DND-41 (cell line): ENCODE measurements at regions not wholly inside any gene's neighbourhood (a gene's known extent, or its start where the extent isn't known, plus 50 kb on each side); places are given as distances from the start of the nearest gene placed in this dataset.

Source experiments
- ATAC-seq: fragments of 200-7000 bp; cut with Tn5 transposase; 3 replicates; pipeline ENCODE4 v1.9.1; 2021; ENCODE audit warnings: low read depth; ENCODE audit not compliant: insufficient read depth
- DNase-seq: peaks from one replicate; pipeline ENCODE4 v3.0.0-alpha.2; 2020
- H2AFZ ChIP-seq: 2 replicates; pipeline ENCODE4 v1.6.0; 2012; ENCODE audit warnings: low read depth, low read length
- H3K27ac ChIP-seq: 2 replicates; pipeline ENCODE4 v1.5.1; 2012; ENCODE audit warnings: low read length, inconsistent platforms
- H3K27me3 ChIP-seq: fragments of 200-600 bp; sonication (generic); 2 replicates; pipeline ENCODE4 v1.6.0; 2012; ENCODE audit warnings: low read length, mild to moderate bottlenecking, inconsistent platforms; ENCODE audit not compliant: insufficient read depth, poor library complexity
- H3K36me3 ChIP-seq: 2 replicates; pipeline ENCODE4 v1.5.1; 2012; ENCODE audit warnings: low read length, inconsistent platforms; ENCODE audit not compliant: insufficient read depth
- H3K4me1 ChIP-seq: 2 replicates; pipeline ENCODE4 v1.5.1; 2012; ENCODE audit warnings: mild to moderate bottlenecking, low read length; ENCODE audit not compliant: insufficient read depth
- H3K4me2 ChIP-seq: 2 replicates; pipeline ENCODE4 v1.6.0; 2012; ENCODE audit warnings: mild to moderate bottlenecking, moderate library complexity, low read length, inconsistent platforms; ENCODE audit not compliant: insufficient read depth
- H3K4me3 ChIP-seq, 2 experiments: fragments of 200-600 bp in 1 of 2; shearing (Covaris generic) in 1 of 2; 2 replicates each; pipeline ENCODE4 v1.5.1; 2012 to 2016; ENCODE audit warnings: inconsistent platforms in 2 of 2, low read length in 2 of 2, mild to moderate bottlenecking in 2 of 2, low read depth in 1 of 2, moderate library complexity in 1 of 2
- H3K79me2 ChIP-seq: 2 replicates; pipeline ENCODE4 v1.6.0; 2012; ENCODE audit warnings: low read length, inconsistent platforms; ENCODE audit not compliant: insufficient read depth
- H3K9ac ChIP-seq: 2 replicates; pipeline ENCODE4 v1.6.0; 2012; ENCODE audit warnings: low read depth, mild to moderate bottlenecking, inconsistent platforms, low read length, moderate library complexity
- H3K9me3 ChIP-seq: 2 replicates; pipeline ENCODE4 v1.5.1; 2012; ENCODE audit warnings: low read length, moderate library complexity, mild to moderate bottlenecking, inconsistent platforms; ENCODE audit not compliant: insufficient read depth, severe bottlenecking
- H4K20me1 ChIP-seq: 2 replicates; pipeline ENCODE4 v1.6.0; 2012; ENCODE audit warnings: low read length; ENCODE audit not compliant: insufficient read depth
- CTCF ChIP-seq: IDR thresholded peaks from 2 replicates; pipeline ENCODE4 v1.5.1; 2012; ENCODE audit warnings: borderline replicate concordance, low read length, moderate library complexity, mild to moderate bottlenecking; ENCODE audit not compliant: poor library complexity, severe bottlenecking; ENCODE audit errors: extremely low read depth
- EZH2 ChIP-seq: IDR thresholded peaks from 3 replicates; pipeline ENCODE4 v1.6.1; 2012; ENCODE audit warnings: borderline replicate concordance, low read depth, mild to moderate bottlenecking, moderate library complexity, low read length, inconsistent platforms; ENCODE audit not compliant: severe bottlenecking

DNA sequence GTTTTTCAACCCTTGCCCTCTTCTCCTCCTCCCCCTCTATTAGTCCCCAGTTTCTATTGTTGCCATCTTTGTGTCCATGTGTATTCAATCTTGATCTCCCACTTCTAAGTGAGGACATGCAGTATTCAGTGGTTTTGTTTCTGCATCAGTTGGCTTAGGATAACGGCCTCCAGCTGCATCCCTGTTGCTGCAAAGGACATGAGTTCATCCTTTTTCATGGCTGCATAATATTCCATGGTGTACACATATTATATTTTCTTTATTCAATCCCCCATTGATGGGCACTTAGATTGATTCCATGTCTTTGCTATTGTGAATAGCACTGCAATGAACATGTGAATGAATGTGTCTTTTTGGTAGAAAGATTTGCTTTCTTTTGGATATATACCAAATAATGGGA lies 190.4 kb upstream of the LYZL1 start:
- Histone ChIP-seq H3K36me3 (no peaks in the 10 kb centered on the region), H4K20me1 (no peaks in the 10 kb centered on the region), H3K27me3 (no peaks in the 10 kb centered on the region), H3K9me3 (no peaks in the 10 kb centered on the region), H3K4me1 (no peaks in the 10 kb centered on the region), H3K4me3 (no peak overlapping the region), H3K27ac (no peak overlapping the region), H3K79me2 (no peaks in the 10 kb centered on the region), H3K4me2 (no peak overlapping the region), H2AFZ (no peak overlapping the region), H3K9ac (no peak overlapping the region)
- no peak for DNase-seq
- ATAC-seq, result no peak
- no peak for TF ChIP-seq EZH2
- no peak for TF ChIP-seq CTCF

DNA sequence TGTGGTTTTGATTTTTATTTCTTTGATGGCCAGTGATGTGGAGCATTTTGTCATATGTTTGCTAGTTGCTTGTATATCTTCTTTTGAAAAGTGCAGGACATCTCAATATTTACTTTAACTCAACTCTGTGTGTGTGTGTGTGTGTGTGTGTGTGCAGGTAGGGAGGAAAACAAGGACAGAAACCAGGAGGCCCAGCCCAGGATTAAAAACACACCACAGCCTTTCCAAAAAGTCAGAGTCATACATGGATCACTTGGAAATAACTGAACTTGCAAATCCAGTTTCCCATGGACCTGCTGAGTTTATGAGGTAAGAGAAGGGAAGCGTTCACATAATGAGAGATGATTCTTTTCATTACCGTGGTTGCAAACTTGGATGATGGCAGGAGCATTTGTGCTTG lies 189.9 kb upstream of the LYZL1 start:
- Histone ChIP-seq H3K79me2 (no peaks in the 10 kb centered on the region), H3K9ac (no peak overlapping the region), H3K4me3 (no peak overlapping the region), H3K27ac (no peak overlapping the region), H3K4me2 (no peak overlapping the region), H2AFZ (no peak overlapping the region), H3K9me3 (no peaks in the 10 kb centered on the region), H3K4me1 (no peaks in the 10 kb centered on the region), H3K36me3 (no peaks in the 10 kb centered on the region), H4K20me1 (no peaks in the 10 kb centered on the region), H3K27me3 (no peaks in the 10 kb centered on the region)
- DNase-seq (no peak), ATAC-seq (no peak)
- TF ChIP-seq CTCF, result no peak
- TF ChIP-seq EZH2, result no peak

GRCh38 chr10:29099415-29099814 lies 189.5 kb upstream of the LYZL1 start:
- no peak overlapping the region for H3K27ac ChIP-seq
- H3K9ac ChIP-seq, result no peak overlapping the region
- no peak for DNase-seq

More at GRCh38 chr10:29099415-29099814, 189.5 kb upstream of the LYZL1 start:
- Histone ChIP-seq H3K4me3 (no peak overlapping the region), H4K20me1 (no peaks in the 10 kb centered on the region), H3K4me2 (no peak overlapping the region), H3K79me2 (no peaks in the 10 kb centered on the region), H2AFZ (no peak overlapping the region), H3K27me3 (no peaks in the 10 kb centered on the region), H3K36me3 (no peaks in the 10 kb centered on the region), H3K9me3 (no peaks in the 10 kb centered on the region), H3K4me1 (no peaks in the 10 kb centered on the region)
- no peak for TF ChIP-seq CTCF
- TF ChIP-seq EZH2, result no peak
- ATAC-seq, result no peak
